Activated T-helper 2 cell treated with anti-CD3 and anti-CD28 coated beads, Interferon-gamma antibody, Interleukin-2, Interleukin-4, amounts not matched to agents 10 μg/mL and 5 μg/mL and 100 μg/mL, durations not matched to agents 14 hours and 24 hours and 36 hours (primary cell): ENCODE measurements at regions not wholly inside any gene's neighbourhood (a gene's known extent, or its start where the extent isn't known, plus 50 kb on each side); places are given as distances from the start of the nearest gene placed in this dataset.
"Not testable (repeated sequence)": the region's sequence is repeated elsewhere in the genome, so short reads cannot be mapped to it uniquely, and the experiment has no call there.

Experiments used
- DNase-seq: peaks from one replicate; pipeline ENCODE4 v3.0.0; 2021; ENCODE audit warnings: low spot score
- H3K27ac Mint-ChIP-seq: one replicate; pipeline ENCODE4 v1.8.0; 2021; ENCODE audit warnings: mixed read lengths
- H3K27me3 Mint-ChIP-seq: one replicate; pipeline ENCODE4 v1.8.0; 2021; ENCODE audit warnings: low read depth, mixed read lengths
- H3K36me3 Mint-ChIP-seq: one replicate; pipeline ENCODE4 v1.8.0; 2021; ENCODE audit warnings: low read depth, mixed read lengths
- H3K4me1 Mint-ChIP-seq: one replicate; pipeline ENCODE4 v1.8.0; 2021; ENCODE audit warnings: low read depth, mixed read lengths
- H3K4me3 Mint-ChIP-seq: one replicate; pipeline ENCODE4 v1.8.0; 2021; ENCODE audit warnings: low read depth, mild to moderate bottlenecking, moderate library complexity, mixed read lengths
- H3K9me3 Mint-ChIP-seq: one replicate; pipeline ENCODE4 v1.8.0; 2021; ENCODE audit warnings: mixed read lengths
- intact Hi-C: fragments of 100-400 bp; cut with micrococcal nuclease; formaldehyde crosslinking; loops from one replicate; pipeline ENCODE4 v1.15.1; 2023

- H3K9me3 Mint-ChIP-seq, DNase-seq, H3K4me3 Mint-ChIP-seq, H3K36me3 Mint-ChIP-seq, H3K27me3 Mint-ChIP-seq, H3K27ac Mint-ChIP-seq, intact Hi-C loops, H3K4me1 Mint-ChIP-seq: not testable (repeated sequence)
These were observed 83.2 kb downstream of the POTEB3 start for GRCh38 chr15:21357056-21357455.

DNA sequence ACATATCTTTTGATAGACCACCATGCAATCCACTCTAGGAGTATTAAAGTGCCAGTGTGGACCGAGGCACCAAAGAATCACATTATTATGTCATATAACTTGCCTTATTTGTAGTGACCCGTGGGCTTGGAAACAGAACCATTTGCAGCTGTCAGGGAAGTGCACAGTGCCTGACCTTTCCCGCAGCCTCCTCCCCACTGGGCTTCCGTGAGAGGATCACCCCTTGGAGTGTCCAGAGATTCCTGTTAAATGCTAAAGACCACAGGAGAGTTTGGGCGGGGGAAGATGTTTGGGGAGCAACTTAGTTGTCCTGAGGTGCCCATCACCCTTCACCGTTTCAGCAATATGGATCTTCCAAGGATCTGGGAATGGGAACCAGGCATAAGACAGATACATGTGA, 84.4 kb downstream of the POTEB3 start:
- H3K36me3 Mint-ChIP-seq, DNase-seq, H3K4me1 Mint-ChIP-seq, intact Hi-C loops, H3K27ac Mint-ChIP-seq, H3K4me3 Mint-ChIP-seq, H3K9me3 Mint-ChIP-seq, H3K27me3 Mint-ChIP-seq: not testable (repeated sequence)

GRCh38 chr15:21354597-21354996, 85.7 kb downstream of the POTEB3 start:
- H3K27me3 Mint-ChIP-seq, H3K27ac Mint-ChIP-seq, H3K4me3 Mint-ChIP-seq, H3K4me1 Mint-ChIP-seq, H3K9me3 Mint-ChIP-seq, intact Hi-C loops, H3K36me3 Mint-ChIP-seq, DNase-seq: not testable (repeated sequence)

DNA sequence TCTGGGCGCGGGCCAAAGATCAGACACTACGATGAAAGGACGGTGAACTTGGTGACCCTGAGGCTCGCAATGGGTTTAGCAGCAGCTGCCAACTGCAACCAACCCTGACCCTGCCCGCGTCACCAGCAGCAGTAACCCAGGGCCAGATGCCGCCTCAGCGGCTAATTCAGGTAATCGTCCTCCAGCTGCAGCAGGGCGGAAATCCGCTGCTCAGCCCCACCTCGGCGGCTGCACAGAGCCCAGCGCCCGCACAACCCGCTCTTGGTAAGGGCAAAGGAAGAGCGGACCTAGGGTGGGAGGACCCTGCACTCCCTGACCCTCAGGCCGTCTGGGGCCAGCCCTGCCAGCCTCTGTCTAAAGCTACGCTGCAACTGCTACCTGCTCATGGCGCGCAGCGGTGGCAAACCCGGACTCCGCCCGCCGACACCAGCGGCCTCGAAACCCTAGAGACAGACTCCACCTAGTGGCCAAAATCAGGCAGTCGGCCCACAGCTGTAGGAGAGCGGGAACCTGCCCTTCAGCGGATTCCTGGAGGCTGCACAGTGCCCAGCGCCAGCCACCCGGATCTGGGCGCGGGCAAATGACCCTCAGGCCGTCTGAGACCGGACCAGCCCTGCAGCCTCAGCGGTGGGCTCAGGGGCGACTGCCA, 87.5 kb downstream of the POTEB3 start:
- intact Hi-C loops, H3K36me3 Mint-ChIP-seq, H3K4me3 Mint-ChIP-seq, H3K27me3 Mint-ChIP-seq, H3K4me1 Mint-ChIP-seq, DNase-seq, H3K27ac Mint-ChIP-seq, H3K9me3 Mint-ChIP-seq: not testable (repeated sequence)

GRCh38 chr15:21344960-21345359, 95.3 kb downstream of the POTEB3 start:
- intact Hi-C loops, DNase-seq, H3K9me3 Mint-ChIP-seq, H3K27me3 Mint-ChIP-seq, H3K27ac Mint-ChIP-seq, H3K4me3 Mint-ChIP-seq, H3K4me1 Mint-ChIP-seq, H3K36me3 Mint-ChIP-seq: not testable (repeated sequence)

DNA sequence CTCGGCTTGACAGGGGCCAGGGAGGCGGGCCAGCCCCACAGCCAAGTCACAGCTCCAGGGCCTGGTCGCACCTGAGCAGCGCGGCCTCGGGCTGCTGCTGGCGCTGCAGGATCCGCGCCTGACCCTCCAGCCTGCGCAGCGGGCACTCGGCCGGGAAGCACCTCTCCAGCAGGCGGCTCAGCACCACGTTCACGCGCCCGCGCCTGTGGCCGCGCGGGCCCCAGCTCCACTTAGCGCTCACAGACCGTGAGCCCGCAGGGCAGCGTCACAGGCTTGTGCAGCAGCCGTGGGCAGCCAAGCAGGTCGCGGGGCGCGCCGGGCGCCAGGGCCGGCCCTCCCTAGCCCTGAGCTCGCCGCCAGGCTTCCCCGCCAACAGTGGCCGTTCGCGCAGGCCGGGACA, 95.8 kb downstream of the POTEB3 start:
- intact Hi-C loops, DNase-seq, H3K4me3 Mint-ChIP-seq, H3K27me3 Mint-ChIP-seq, H3K27ac Mint-ChIP-seq, H3K9me3 Mint-ChIP-seq, H3K36me3 Mint-ChIP-seq, H3K4me1 Mint-ChIP-seq: not testable (repeated sequence)

DNA sequence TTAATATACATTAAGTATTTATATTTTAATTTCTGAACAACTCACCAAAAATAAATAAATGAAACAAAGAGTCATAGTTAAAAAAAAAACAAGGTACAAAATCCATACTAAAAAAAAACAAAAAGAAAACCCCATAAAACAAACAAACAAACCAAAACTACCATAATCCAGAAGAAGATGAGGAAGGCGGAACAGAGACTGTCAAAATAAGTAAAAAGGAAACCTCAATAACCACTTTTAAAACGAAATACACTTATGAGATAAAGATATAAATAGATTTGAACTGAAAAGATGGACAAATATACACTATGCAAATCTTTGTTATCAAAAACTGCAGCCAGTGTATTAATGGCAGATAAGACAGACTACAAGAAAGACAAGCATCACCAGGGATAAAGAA, 103.3 kb downstream of the POTEB3 start:
- H3K9me3 Mint-ChIP-seq, H3K27me3 Mint-ChIP-seq, intact Hi-C loops, DNase-seq, H3K27ac Mint-ChIP-seq, H3K4me1 Mint-ChIP-seq, H3K4me3 Mint-ChIP-seq, H3K36me3 Mint-ChIP-seq: not testable (repeated sequence)

DNA sequence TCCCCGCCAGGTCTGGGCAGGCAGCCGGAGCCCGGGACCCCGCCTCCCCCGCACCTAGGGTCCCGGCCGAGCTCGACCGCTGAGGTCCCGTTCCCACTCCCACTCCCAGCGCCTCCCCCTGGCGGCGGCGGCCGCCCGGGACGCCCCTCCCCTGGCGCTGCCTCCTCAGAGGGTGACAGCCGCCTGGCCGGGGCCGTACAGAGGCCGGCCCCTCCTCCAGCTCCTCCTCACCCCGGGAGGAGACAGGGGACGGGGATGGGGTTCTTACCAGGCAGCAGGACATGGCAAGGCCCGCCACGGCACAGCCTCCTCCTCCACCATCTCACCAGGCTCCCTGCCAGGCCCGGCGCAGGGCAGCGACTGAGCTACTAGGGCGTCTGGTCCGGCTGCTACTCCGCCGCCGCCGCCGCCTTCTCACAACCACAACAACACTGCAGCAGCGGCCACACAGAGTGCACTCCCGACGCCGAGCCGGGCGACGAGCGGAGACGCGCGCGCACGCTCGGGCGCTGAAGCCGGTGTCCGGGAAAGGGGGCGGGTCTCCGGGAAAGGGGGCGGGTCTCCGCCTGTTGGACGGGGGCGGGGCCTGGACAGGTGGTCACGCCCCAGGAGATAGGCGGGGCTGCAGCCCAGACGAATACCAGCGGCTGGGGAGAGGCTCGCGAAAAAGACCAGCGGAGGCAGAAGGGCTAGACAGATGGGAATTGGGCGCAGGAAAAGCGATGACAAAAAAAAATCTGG, 115.4 kb downstream of the POTEB3 start:
- H3K4me3 Mint-ChIP-seq, result peak overlapping the region; percentile 33
- H3K4me1 Mint-ChIP-seq, H3K36me3 Mint-ChIP-seq, H3K27me3 Mint-ChIP-seq, H3K9me3 Mint-ChIP-seq, H3K27ac Mint-ChIP-seq, intact Hi-C loops: not testable (repeated sequence)
- peak; percentile 21 for DNase-seq

- H3K27me3 Mint-ChIP-seq, H3K27ac Mint-ChIP-seq, DNase-seq, H3K4me3 Mint-ChIP-seq, intact Hi-C loops, H3K36me3 Mint-ChIP-seq, H3K9me3 Mint-ChIP-seq, H3K4me1 Mint-ChIP-seq: not testable (repeated sequence)
These were observed 155.9 kb downstream of the POTEB3 start for GRCh38 chr15:21284353-21284752.

- H3K27me3 Mint-ChIP-seq, H3K36me3 Mint-ChIP-seq, H3K4me3 Mint-ChIP-seq, intact Hi-C loops, H3K4me1 Mint-ChIP-seq, H3K27ac Mint-ChIP-seq, DNase-seq, H3K9me3 Mint-ChIP-seq: not testable (repeated sequence)
These were observed 157.1 kb downstream of the POTEB3 start for GRCh38 chr15:21283210-21283609.

GRCh38 chr15:21280272-21280671, 160.0 kb downstream of the POTEB3 start:
- H3K27me3 Mint-ChIP-seq, H3K4me1 Mint-ChIP-seq, H3K27ac Mint-ChIP-seq, H3K9me3 Mint-ChIP-seq, DNase-seq, H3K36me3 Mint-ChIP-seq, H3K4me3 Mint-ChIP-seq, intact Hi-C loops: not testable (repeated sequence)

DNA sequence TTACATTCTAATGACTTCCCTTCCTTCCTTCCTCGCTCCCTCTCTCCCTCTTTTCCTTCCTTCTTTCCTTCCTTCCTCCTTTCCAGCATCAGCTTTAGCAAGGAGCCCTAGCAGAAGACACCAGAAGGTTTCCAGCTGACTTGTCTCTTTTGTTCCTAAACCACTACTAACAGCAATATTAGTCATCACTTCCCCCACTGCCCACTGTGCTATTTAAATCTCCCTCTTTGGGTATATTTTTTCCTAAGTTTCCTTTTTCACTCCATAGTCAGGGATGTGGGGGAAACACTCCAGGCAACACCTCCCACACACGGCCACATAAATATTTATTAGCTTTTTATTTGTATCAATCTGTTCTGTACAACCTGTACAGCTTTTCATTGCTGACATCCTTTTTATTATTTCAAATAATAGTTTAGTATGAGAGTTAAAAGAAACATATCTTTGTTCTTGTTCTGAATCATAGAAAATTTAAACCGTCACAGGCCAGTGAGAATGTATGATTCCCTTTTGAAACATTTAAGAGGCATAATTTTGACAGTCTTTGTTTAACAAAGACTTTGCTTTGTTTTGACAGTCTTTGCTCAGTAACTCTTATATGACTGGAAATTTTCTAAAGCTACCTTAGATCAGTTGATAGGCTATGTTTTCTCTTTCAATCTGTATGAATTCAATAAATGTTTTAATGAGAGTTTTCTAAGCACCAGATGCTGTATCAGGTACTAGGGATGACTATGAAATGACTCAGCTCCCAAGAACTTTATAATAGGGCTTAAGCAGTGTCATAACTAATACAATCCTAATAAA, 167.9 kb downstream of the POTEB3 start:
- H3K9me3 Mint-ChIP-seq, H3K27me3 Mint-ChIP-seq, DNase-seq, H3K4me1 Mint-ChIP-seq, H3K4me3 Mint-ChIP-seq, intact Hi-C loops, H3K27ac Mint-ChIP-seq, H3K36me3 Mint-ChIP-seq: not testable (repeated sequence)

- intact Hi-C loops, result no loop called here
- H3K4me1 Mint-ChIP-seq, result peaks cover 3% of the 10 kb centered on the region
- H3K4me3 Mint-ChIP-seq, result no peak overlapping the region
- peaks cover 10% of the 10 kb centered on the region for H3K27me3 Mint-ChIP-seq
- no peaks in the 10 kb centered on the region for H3K9me3 Mint-ChIP-seq
- DNase-seq, result no peak
- no peak overlapping the region for H3K27ac Mint-ChIP-seq
- no peaks in the 10 kb centered on the region for H3K36me3 Mint-ChIP-seq
These were observed 168.7 kb downstream of the POTEB3 start for GRCh38 chr15:21271566-21271965.
